Neural cell (in vitro differentiated cells): ENCODE measurements at regions not wholly inside any gene's neighbourhood (a gene's known extent, or its start where the extent isn't known, plus 50 kb on each side); places are given as distances from the start of the nearest gene placed in this dataset.

ENCODE experiments used
- EP300 ChIP-seq: fragments of 450-650 bp; conservative IDR thresholded peaks from 2 replicates; pipeline ENCODE4 v1.6.1; 2014; ENCODE audit warnings: antibody characterized with exemption, mild to moderate bottlenecking, moderate library complexity; ENCODE audit not compliant: poor library complexity, severe bottlenecking
- EZH2 ChIP-seq: fragments of 200-600, 300-800 bp; shearing (Covaris generic), sonication (generic); IDR thresholded peaks from 2 replicates; pipeline ENCODE4 v1.6.1; 2014; ENCODE audit warnings: antibody characterized with exemption, low read length, borderline replicate concordance, mild to moderate bottlenecking; ENCODE audit not compliant: insufficient read depth, poor library complexity, severe bottlenecking
- MXI1 ChIP-seq: fragments of 450-650 bp; conservative IDR thresholded peaks from 2 replicates; pipeline ENCODE4 v1.6.1; 2014; ENCODE audit warnings: antibody characterized with exemption, mild to moderate bottlenecking; ENCODE audit not compliant: poor library complexity, severe bottlenecking
- POLR2AphosphoS5 ChIP-seq: IDR thresholded peaks from 2 replicates; pipeline ENCODE4 v1.6.1; 2012
- RAD21 ChIP-seq: fragments of 450-650 bp; conservative IDR thresholded peaks from 2 replicates; pipeline ENCODE4 v1.6.1; 2014; ENCODE audit warnings: antibody characterized with exemption, mild to moderate bottlenecking, moderate library complexity
- SMC3 ChIP-seq: fragments of 450-650 bp; conservative IDR thresholded peaks from 2 replicates; pipeline ENCODE4 v1.6.1; 2014; ENCODE audit warnings: antibody characterized with exemption, mild to moderate bottlenecking, moderate library complexity; ENCODE audit not compliant: poor library complexity
- TAF1 ChIP-seq: IDR thresholded peaks from 2 replicates; pipeline ENCODE4 v1.6.1; 2012; ENCODE audit warnings: low read depth
- TF ChIP-seq, protein P1 (sequence below): fragments of 450-650 bp; IDR thresholded peaks from 2 replicates; pipeline ENCODE4 v1.5.1; 2014; ENCODE audit warnings: antibody characterized with exemption, mild to moderate bottlenecking, moderate library complexity; ENCODE audit not compliant: poor library complexity, severe bottlenecking
- TF ChIP-seq, protein P2 (sequence below): IDR thresholded peaks from 2 replicates; pipeline ENCODE4 v1.6.1; 2012; ENCODE audit warnings: borderline replicate concordance

DNA sequence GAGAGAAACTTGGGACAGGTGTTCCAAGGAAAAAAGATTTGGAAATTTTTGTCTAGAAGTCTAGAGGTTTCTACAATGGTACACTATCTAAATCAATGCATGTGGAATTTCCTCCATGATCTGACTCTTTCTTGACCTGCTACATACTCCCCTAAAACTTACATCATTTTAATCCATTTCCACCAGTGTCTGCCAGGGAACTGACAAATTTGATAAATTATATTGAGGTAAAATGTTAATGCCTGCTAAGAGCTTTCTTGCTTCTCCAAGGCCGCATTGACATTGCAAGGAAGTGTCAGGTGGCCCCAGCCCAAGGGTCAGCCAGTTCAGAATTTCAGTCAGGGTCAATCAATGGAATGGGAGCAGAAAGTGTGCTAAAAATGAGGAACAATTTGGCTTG is 163.4 kb upstream of the FBXL17 start:
- TF ChIP-seq, protein P1, sequence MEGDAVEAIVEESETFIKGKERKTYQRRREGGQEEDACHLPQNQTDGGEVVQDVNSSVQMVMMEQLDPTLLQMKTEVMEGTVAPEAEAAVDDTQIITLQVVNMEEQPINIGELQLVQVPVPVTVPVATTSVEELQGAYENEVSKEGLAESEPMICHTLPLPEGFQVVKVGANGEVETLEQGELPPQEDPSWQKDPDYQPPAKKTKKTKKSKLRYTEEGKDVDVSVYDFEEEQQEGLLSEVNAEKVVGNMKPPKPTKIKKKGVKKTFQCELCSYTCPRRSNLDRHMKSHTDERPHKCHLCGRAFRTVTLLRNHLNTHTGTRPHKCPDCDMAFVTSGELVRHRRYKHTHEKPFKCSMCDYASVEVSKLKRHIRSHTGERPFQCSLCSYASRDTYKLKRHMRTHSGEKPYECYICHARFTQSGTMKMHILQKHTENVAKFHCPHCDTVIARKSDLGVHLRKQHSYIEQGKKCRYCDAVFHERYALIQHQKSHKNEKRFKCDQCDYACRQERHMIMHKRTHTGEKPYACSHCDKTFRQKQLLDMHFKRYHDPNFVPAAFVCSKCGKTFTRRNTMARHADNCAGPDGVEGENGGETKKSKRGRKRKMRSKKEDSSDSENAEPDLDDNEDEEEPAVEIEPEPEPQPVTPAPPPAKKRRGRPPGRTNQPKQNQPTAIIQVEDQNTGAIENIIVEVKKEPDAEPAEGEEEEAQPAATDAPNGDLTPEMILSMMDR = no peak
- no peak for TF ChIP-seq POLR2AphosphoS5
- TF ChIP-seq EZH2 = no peak
- no peak for TF ChIP-seq SMC3
- TF ChIP-seq, protein P2, sequence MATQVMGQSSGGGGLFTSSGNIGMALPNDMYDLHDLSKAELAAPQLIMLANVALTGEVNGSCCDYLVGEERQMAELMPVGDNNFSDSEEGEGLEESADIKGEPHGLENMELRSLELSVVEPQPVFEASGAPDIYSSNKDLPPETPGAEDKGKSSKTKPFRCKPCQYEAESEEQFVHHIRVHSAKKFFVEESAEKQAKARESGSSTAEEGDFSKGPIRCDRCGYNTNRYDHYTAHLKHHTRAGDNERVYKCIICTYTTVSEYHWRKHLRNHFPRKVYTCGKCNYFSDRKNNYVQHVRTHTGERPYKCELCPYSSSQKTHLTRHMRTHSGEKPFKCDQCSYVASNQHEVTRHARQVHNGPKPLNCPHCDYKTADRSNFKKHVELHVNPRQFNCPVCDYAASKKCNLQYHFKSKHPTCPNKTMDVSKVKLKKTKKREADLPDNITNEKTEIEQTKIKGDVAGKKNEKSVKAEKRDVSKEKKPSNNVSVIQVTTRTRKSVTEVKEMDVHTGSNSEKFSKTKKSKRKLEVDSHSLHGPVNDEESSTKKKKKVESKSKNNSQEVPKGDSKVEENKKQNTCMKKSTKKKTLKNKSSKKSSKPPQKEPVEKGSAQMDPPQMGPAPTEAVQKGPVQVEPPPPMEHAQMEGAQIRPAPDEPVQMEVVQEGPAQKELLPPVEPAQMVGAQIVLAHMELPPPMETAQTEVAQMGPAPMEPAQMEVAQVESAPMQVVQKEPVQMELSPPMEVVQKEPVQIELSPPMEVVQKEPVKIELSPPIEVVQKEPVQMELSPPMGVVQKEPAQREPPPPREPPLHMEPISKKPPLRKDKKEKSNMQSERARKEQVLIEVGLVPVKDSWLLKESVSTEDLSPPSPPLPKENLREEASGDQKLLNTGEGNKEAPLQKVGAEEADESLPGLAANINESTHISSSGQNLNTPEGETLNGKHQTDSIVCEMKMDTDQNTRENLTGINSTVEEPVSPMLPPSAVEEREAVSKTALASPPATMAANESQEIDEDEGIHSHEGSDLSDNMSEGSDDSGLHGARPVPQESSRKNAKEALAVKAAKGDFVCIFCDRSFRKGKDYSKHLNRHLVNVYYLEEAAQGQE = no peak
- no peak for TF ChIP-seq RAD21
- TF ChIP-seq EP300 = no peak
- no peak for TF ChIP-seq TAF1
- TF ChIP-seq MXI1 = no peak
